Omental fat pad (tissue), 3 donors: ENCODE measurements at regions not wholly inside any gene's neighbourhood (a gene's known extent, or its start where the extent isn't known, plus 50 kb on each side); places are given as distances from the start of the nearest gene placed in this dataset.

ENCODE experiments used
- ATAC-seq: fragments of 150-250 bp; one replicate; pipeline ENCODE4 v1.9.1; 2016; ENCODE audit warnings: mild to moderate bottlenecking, moderate library complexity; ENCODE audit not compliant: low FRiP score
- DNase-seq: peaks from one replicate; pipeline ENCODE4 v3.0.0-alpha.2; 2019; ENCODE audit warnings: low spot score
- CTCF ChIP-seq, 3 donors: fragments of 450-650 bp; IDR thresholded peaks; one replicate each; pipeline ENCODE4 v1.5.1; 2016 to 2017; ENCODE audit warnings: antibody characterized with exemption in 3 of 3, mild to moderate bottlenecking in 3 of 3, moderate library complexity in 2 of 3

DNA sequence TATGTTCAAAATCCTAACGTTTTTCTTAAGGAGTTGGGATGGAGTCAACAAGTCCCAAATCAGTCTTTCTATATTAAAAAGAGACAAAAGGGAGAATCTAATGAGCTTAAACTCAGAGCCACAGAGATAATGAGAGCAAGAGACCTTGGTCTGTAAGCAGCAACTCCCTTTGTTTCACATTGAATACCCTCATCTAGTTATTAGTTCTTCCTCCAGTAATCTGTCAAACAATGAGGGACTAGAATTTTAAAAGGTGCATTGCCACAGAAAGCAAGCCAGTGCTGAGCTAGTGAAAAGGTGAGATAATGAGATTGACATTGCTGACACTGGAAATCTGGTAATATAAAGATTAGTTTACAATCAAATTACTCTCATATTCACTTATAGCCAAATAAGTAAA is 718.6 kb downstream of the DACH1 start:
- ATAC-seq: no peak
- TF ChIP-seq CTCF (IDR thresholded peaks at IDR 0.05): no peak
- no peak for DNase-seq

- no peak for TF ChIP-seq CTCF (IDR thresholded peaks at IDR 0.05)
- DNase-seq: no peak
- ATAC-seq: no peak
Measured at GRCh38 chr13:71144883-71145282, 722.1 kb downstream of the DACH1 start.

DNA sequence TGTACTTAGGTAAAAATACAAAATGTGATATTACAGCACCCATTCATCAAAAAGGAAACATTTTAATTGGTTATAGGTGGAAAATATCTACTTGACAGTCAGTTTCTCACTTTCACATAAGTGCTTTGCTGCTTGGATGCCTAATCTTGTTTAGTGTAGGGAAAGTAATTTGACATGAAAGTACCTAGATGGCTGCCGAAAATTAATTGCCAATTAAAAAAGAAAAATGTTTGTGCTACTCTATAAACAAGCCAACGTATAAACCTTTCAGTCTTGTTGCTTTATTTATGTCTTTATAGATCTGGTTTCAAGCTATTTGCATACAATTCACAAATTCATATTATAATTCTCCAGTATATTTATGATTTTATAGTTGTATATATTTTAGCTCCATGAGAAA is 729.9 kb downstream of the DACH1 start:
- DNase-seq (no peak), ATAC-seq (no peak)
- TF ChIP-seq CTCF (IDR thresholded peaks at IDR 0.05): no peak

DNA sequence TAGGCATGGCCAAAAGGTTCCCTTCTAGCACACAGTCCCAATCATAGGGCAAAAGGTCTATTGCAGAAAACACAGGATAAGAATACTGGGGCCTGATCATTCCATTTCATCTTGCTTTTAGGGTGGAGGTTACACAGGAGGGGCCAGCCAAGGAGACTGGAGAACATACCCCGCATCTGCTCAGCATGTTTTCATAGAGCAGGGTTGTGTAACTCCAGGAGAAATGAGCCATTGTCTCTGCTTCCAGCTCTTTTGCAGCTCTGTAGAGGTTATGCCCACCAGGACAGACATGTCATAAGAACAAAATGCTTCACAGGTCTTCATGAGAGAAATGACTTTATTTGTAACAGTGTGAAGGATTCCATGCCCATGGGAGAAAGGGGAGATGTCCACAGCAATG is 742.8 kb downstream of the DACH1 start:
- ATAC-seq: no peak

DNA sequence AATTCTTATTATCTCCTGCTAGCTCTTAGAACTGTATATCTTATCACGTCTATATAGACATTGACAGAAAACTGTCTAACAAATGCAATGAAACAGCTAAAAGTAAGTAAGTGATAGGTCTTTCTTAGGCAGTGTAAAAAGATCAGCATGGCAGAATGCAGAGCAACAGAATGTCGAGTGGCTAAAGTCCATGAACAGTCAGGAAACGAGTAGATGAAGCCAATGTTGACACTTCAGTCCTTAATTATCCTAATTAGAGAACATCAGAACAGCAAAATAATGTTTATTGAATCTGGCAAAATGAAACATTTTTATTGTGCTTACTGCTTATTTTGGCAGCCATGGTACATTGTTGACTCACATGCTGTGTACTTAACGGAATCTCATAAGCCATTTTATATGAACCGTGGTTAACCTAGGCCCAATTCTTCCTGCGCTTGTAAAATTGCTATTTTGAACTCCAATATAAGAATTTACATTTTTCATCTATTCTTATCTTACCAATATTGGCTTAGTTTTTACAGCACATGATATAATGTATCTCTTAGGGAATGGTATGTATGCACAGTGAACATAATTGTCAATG is 748.1 kb downstream of the DACH1 start:
- DNase-seq: no peak
- no peak for ATAC-seq
- no peak for TF ChIP-seq CTCF (IDR thresholded peaks at IDR 0.05)

More for the DNA sequence above, 742.8 kb downstream of the DACH1 start:
- DNase-seq: no peak
- TF ChIP-seq CTCF (IDR thresholded peaks at IDR 0.05): no peak

DNA sequence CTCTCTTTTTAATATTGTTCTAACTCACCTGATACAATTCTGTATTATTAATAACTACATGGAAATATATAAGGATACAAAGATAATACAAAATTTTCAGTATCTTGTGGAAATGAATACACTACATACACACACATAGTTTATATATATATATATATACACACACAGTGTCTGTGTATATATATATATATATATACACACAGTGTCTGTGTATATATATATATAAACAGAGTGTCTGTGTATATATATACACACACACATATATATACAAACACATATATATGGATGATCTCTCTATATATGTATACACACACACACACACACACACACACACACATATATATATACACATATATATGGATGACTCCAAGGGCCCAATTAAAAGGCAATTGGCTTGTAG is 749.1 kb downstream of the DACH1 start:
- ATAC-seq: no peak
- TF ChIP-seq CTCF (IDR thresholded peaks at IDR 0.05): no peak
- DNase-seq: no peak

- TF ChIP-seq CTCF (IDR thresholded peaks at IDR 0.05): no peak
Measured at GRCh38 chr13:71115301-71115700, 751.7 kb downstream of the DACH1 start.

More at GRCh38 chr13:71115301-71115700, 751.7 kb downstream of the DACH1 start:
- DNase-seq: no peak
- no peak for ATAC-seq
